GM21619 (cell line): ENCODE measurements at regions not wholly inside any gene's neighbourhood (a gene's known extent, or its start where the extent isn't known, plus 50 kb on each side); places are given as distances from the start of the nearest gene placed in this dataset.

Experiments
- ATAC-seq: cut with Tn5 transposase; IDR thresholded peaks from one replicate; pipeline ENCODE4 v1.9.1; 2021; ENCODE audit not compliant: unreplicated experiment

- ATAC-seq, result no peak
Observed at GRCh38 chr18:30562231-30562630, 480.3 kb downstream of the DSC3 start.

- no peak for ATAC-seq
Observed at GRCh38 chr18:30556112-30556511, 486.4 kb downstream of the DSC3 start.

- no peak for ATAC-seq
Observed at GRCh38 chr18:30545393-30545792, 497.1 kb downstream of the DSC3 start.

GRCh38 chr18:30544141-30544540 lies 498.4 kb downstream of the DSC3 start:
- ATAC-seq, result no peak

GRCh38 chr18:30533716-30534115 lies 508.8 kb downstream of the DSC3 start:
- no peak for ATAC-seq

- no peak for ATAC-seq
Observed at GRCh38 chr18:30527917-30528316, 514.6 kb downstream of the DSC3 start.

GRCh38 chr18:30527226-30527625 lies 515.3 kb downstream of the DSC3 start:
- no peak for ATAC-seq

GRCh38 chr18:30522288-30522929 lies 520.1 kb downstream of the DSC3 start:
- ATAC-seq, result no peak

GRCh38 chr18:30514059-30514458 lies 528.5 kb downstream of the DSC3 start:
- no peak for ATAC-seq

GRCh38 chr18:30512872-30513271 lies 529.7 kb downstream of the DSC3 start:
- no peak for ATAC-seq

GRCh38 chr18:30510882-30511281 lies 531.7 kb downstream of the DSC3 start:
- ATAC-seq, result no peak

- ATAC-seq, result no peak
Observed at GRCh38 chr18:30501594-30501993, 540.9 kb downstream of the DSC3 start.

- ATAC-seq, result no peak
Observed at GRCh38 chr18:30500240-30500945, 542.1 kb downstream of the DSC3 start.

- ATAC-seq, result no peak
Observed at GRCh38 chr18:30499721-30500120, 542.8 kb downstream of the DSC3 start.

- no peak for ATAC-seq
Observed at GRCh38 chr18:30492552-30493129, 549.9 kb downstream of the DSC3 start.

GRCh38 chr18:30491815-30492551 lies 550.6 kb downstream of the DSC3 start:
- no peak for ATAC-seq

GRCh38 chr18:30489890-30490643 lies 552.5 kb downstream of the DSC3 start:
- no peak for ATAC-seq

GRCh38 chr18:30487962-30488361 lies 554.6 kb downstream of the DSC3 start:
- no peak for ATAC-seq

GRCh38 chr18:30486856-30487255 lies 555.7 kb downstream of the DSC3 start:
- no peak for ATAC-seq

- no peak for ATAC-seq
Observed at GRCh38 chr18:30485078-30485477, 557.5 kb downstream of the DSC3 start.

GRCh38 chr18:30481871-30482270 lies 560.7 kb downstream of the DSC3 start:
- no peak for ATAC-seq
